Neural progenitor cell (in vitro differentiated cells): ENCODE measurements at regions not wholly inside any gene's neighbourhood (a gene's known extent, or its start where the extent isn't known, plus 50 kb on each side); places are given as distances from the start of the nearest gene placed in this dataset.

Experiments
- DNase-seq: peaks from one replicate; pipeline ENCODE4 v3.0.0-alpha.2; 2016; ENCODE audit warnings: low spot score
- H2AFZ ChIP-seq: fragments of 200-600 bp; sonication (generic); replicated peaks from 2 replicates; pipeline ENCODE4 v1.6.1; 2016; ENCODE audit warnings: antibody characterized with exemption
- H3F3A ChIP-seq: fragments of 200-600 bp; sonication (generic); 2 replicates; pipeline ENCODE4 v1.6.1; 2016; ENCODE audit warnings: antibody characterized with exemption, low read depth
- H3K27ac ChIP-seq: fragments of 200-600 bp; sonication (generic); 2 replicates; pipeline ENCODE4 v1.5.1; 2016; ENCODE audit warnings: mild to moderate bottlenecking
- H3K27me3 ChIP-seq: fragments of 200-600 bp; sonication (generic); 2 replicates; pipeline ENCODE4 v1.6.1; 2016; ENCODE audit warnings: mild to moderate bottlenecking, moderate library complexity
- H3K36me3 ChIP-seq: fragments of 200-600 bp; sonication (generic); 2 replicates; pipeline ENCODE4 v1.5.1; 2016
- H3K4me1 ChIP-seq: fragments of 200-600 bp; sonication (generic); 2 replicates; pipeline ENCODE4 v1.6.1; 2016; ENCODE audit warnings: mixed run types
- H3K4me2 ChIP-seq: fragments of 200-600 bp; sonication (generic); 2 replicates; pipeline ENCODE4 v1.6.1; 2016
- H3K4me3 ChIP-seq: fragments of 200-600 bp; sonication (generic); 2 replicates; pipeline ENCODE4 v1.5.1; 2016
- H3K79me2 ChIP-seq: fragments of 200-600 bp; sonication (generic); 2 replicates; pipeline ENCODE4 v1.6.1; 2016; ENCODE audit warnings: low read depth
- H3K9ac ChIP-seq: fragments of 200-600 bp; sonication (generic); 2 replicates; pipeline ENCODE4 v1.6.1; 2016
- H3K9me3 ChIP-seq: fragments of 200-600 bp; sonication (generic); 2 replicates; pipeline ENCODE4 v1.5.1; 2016; ENCODE audit warnings: low read depth
- H4K20me1 ChIP-seq: fragments of 200-600 bp; sonication (generic); 2 replicates; pipeline ENCODE4 v1.6.1; 2016; ENCODE audit warnings: low read depth
- H3K27ac Mint-ChIP-seq: 3 replicates; pipeline ENCODE4 v1.8.0; 2021; ENCODE audit warnings: mixed read lengths
- H3K27me3 Mint-ChIP-seq: 2 replicates; pipeline ENCODE4 v1.8.0; 2022; ENCODE audit warnings: low read depth, mild to moderate bottlenecking, inconsistent platforms, moderate library complexity, mixed read lengths; ENCODE audit not compliant: insufficient read depth
- H3K36me3 Mint-ChIP-seq: 3 replicates; pipeline ENCODE4 v1.8.0; 2021; ENCODE audit warnings: mixed read lengths
- H3K4me1 Mint-ChIP-seq: 3 replicates; pipeline ENCODE4 v1.8.0; 2021; ENCODE audit warnings: mixed read lengths
- H3K4me3 Mint-ChIP-seq: 3 replicates; pipeline ENCODE4 v1.8.0; 2021; ENCODE audit warnings: mild to moderate bottlenecking, moderate library complexity, mixed read lengths
- H3K9me3 Mint-ChIP-seq: 3 replicates; pipeline ENCODE4 v1.8.0; 2020; ENCODE audit warnings: mixed read lengths
- EZH2 ChIP-seq: fragments of 200-600 bp; sonication (generic); IDR thresholded peaks from 2 replicates; pipeline ENCODE4 v1.6.1; 2017; ENCODE audit warnings: antibody characterized with exemption, mild to moderate bottlenecking, moderate library complexity
- EZH2phosphoT487 ChIP-seq: fragments of 200-600 bp; sonication (generic); IDR thresholded peaks from 2 replicates; pipeline ENCODE4 v1.6.1; 2017; ENCODE audit warnings: antibody characterized with exemption
- TF ChIP-seq, protein P1 (sequence below): fragments of 200-600 bp; sonication (generic); IDR thresholded peaks from 2 replicates; pipeline ENCODE4 v1.5.1; 2017; ENCODE audit warnings: antibody characterized with exemption, mild to moderate bottlenecking

GRCh38 chrX:113133316-113133715 is 292.7 kb upstream of the AMOT start:
- H3K79me2 ChIP-seq = no peaks in the 10 kb centered on the region
- no peak overlapping the region for H3K4me3 Mint-ChIP-seq
- peaks cover 3% of the 10 kb centered on the region for H3K36me3 Mint-ChIP-seq

DNA sequence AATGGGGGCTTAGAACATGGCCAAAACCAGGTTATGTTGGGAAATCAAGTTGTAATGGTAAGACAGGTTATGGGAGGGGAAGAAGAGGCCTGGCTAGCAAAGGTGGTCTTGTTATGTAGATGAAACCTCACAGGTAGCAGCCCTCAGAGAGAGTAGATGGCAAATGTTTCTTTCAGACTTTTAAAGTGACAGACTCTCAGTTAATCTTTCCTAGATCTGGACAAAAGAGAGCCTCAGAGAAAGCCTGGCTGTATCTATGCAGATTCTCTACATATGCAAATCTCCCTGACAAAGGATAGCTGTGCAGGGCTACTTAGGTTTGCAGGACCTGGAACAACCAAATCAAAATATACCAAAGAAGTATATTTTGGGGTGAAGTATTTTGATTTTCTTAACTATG is 284.1 kb upstream of the AMOT start:
- H3K4me3 ChIP-seq = no peak overlapping the region
- H2AFZ ChIP-seq = peak overlapping the region; percentile 46
- no peaks in the 10 kb centered on the region for H3K79me2 ChIP-seq
- no peaks in the 10 kb centered on the region for H3K27me3 Mint-ChIP-seq
- H3K36me3 Mint-ChIP-seq = no peaks in the 10 kb centered on the region
- H3K4me2 ChIP-seq = no peak overlapping the region
- H4K20me1 ChIP-seq = no peaks in the 10 kb centered on the region
- peaks cover 3% of the 10 kb centered on the region for H3K9me3 ChIP-seq
- no peaks in the 10 kb centered on the region for H3K4me1 Mint-ChIP-seq
- H3K9ac ChIP-seq = no peak overlapping the region
- no peak overlapping the region for H3K27ac Mint-ChIP-seq
- H3K9me3 Mint-ChIP-seq = peaks cover 4% of the 10 kb centered on the region
- H3K36me3 ChIP-seq = no peaks in the 10 kb centered on the region
- no peaks in the 10 kb centered on the region for H3F3A ChIP-seq
- peak; percentile 12 for DNase-seq
- no peak for TF ChIP-seq EZH2phosphoT487
- TF ChIP-seq, protein P1, sequence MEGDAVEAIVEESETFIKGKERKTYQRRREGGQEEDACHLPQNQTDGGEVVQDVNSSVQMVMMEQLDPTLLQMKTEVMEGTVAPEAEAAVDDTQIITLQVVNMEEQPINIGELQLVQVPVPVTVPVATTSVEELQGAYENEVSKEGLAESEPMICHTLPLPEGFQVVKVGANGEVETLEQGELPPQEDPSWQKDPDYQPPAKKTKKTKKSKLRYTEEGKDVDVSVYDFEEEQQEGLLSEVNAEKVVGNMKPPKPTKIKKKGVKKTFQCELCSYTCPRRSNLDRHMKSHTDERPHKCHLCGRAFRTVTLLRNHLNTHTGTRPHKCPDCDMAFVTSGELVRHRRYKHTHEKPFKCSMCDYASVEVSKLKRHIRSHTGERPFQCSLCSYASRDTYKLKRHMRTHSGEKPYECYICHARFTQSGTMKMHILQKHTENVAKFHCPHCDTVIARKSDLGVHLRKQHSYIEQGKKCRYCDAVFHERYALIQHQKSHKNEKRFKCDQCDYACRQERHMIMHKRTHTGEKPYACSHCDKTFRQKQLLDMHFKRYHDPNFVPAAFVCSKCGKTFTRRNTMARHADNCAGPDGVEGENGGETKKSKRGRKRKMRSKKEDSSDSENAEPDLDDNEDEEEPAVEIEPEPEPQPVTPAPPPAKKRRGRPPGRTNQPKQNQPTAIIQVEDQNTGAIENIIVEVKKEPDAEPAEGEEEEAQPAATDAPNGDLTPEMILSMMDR = no peak
- TF ChIP-seq EZH2 = no peak
- H3K4me1 ChIP-seq = peaks cover 5% of the 10 kb centered on the region
- no peaks in the 10 kb centered on the region for H3K27me3 ChIP-seq
- no peak overlapping the region for H3K4me3 Mint-ChIP-seq
- H3K27ac ChIP-seq = no peak overlapping the region

More at GRCh38 chrX:113133316-113133715, 292.7 kb upstream of the AMOT start:
- H3K4me3 ChIP-seq = no peak overlapping the region
- H3K4me1 Mint-ChIP-seq = peaks cover 3% of the 10 kb centered on the region
- no peaks in the 10 kb centered on the region for H3K36me3 ChIP-seq
- no peak overlapping the region for H3K27ac ChIP-seq
- TF ChIP-seq EZH2 = no peak
- no peak for TF ChIP-seq EZH2phosphoT487
- H3K4me1 ChIP-seq = no peaks in the 10 kb centered on the region
- no peak overlapping the region for H2AFZ ChIP-seq
- H3K4me2 ChIP-seq = no peak overlapping the region
- no peaks in the 10 kb centered on the region for H3F3A ChIP-seq
- H3K27me3 ChIP-seq = no peaks in the 10 kb centered on the region
- H4K20me1 ChIP-seq = no peaks in the 10 kb centered on the region
- no peak overlapping the region for H3K9ac ChIP-seq
- H3K27ac Mint-ChIP-seq = no peak overlapping the region
- H3K9me3 ChIP-seq = no peaks in the 10 kb centered on the region
- peaks cover 2% of the 10 kb centered on the region for H3K9me3 Mint-ChIP-seq
- no peaks in the 10 kb centered on the region for H3K27me3 Mint-ChIP-seq
- no peak for DNase-seq

- Histone ChIP-seq H3K4me3 (no peak overlapping the region), H3K27ac (no peak overlapping the region), H2AFZ (no peak overlapping the region), H3K79me2 (no peaks in the 10 kb centered on the region), H3K27me3 (no peaks in the 10 kb centered on the region), H3K36me3 (no peaks in the 10 kb centered on the region), H3K9ac (no peak overlapping the region), H3K9me3 (peaks cover 4% of the 10 kb centered on the region), H3K4me2 (no peak overlapping the region), H3K4me1 (peaks cover 4% of the 10 kb centered on the region), H3F3A (no peaks in the 10 kb centered on the region), H4K20me1 (no peaks in the 10 kb centered on the region)
- H3K9me3 Mint-ChIP-seq = peaks cover 2% of the 10 kb centered on the region
- H3K27me3 Mint-ChIP-seq = no peaks in the 10 kb centered on the region
- no peaks in the 10 kb centered on the region for H3K36me3 Mint-ChIP-seq
- H3K4me1 Mint-ChIP-seq = no peaks in the 10 kb centered on the region
- no peak overlapping the region for H3K27ac Mint-ChIP-seq
- DNase-seq = no peak
- no peak overlapping the region for H3K4me3 Mint-ChIP-seq
- no peak for TF ChIP-seq EZH2phosphoT487
Observed at GRCh38 chrX:113075521-113075920, 234.9 kb upstream of the AMOT start.

DNA sequence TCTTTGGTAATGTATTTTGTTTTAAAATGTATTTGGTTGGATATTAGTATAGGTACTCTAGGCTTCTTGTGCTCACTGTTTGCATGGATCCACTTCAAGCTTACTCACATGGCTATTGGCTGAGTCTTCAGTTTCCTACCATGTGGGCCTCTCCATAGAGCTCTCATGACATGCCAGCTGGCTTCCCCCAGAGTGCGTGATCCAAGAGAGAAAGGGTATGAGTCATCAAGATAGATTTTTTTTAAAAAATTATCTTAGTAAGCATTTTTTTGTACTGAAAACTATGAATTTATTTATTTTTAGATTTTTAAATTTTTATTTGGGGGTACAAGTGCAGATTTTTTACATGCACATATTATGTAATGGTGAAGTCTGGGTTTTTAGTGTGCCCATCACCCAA is 219.1 kb upstream of the AMOT start:
- DNase-seq = no peak
- H3K36me3 ChIP-seq = no peaks in the 10 kb centered on the region
- H4K20me1 ChIP-seq = no peaks in the 10 kb centered on the region
- no peak for TF ChIP-seq EZH2
- TF ChIP-seq, protein P1 = no peak
- TF ChIP-seq EZH2phosphoT487 = no peak
- no peaks in the 10 kb centered on the region for H3K27me3 ChIP-seq
- no peaks in the 10 kb centered on the region for H3K9me3 ChIP-seq
- no peaks in the 10 kb centered on the region for H3F3A ChIP-seq
- Mint-ChIP-seq H3K9me3 (peaks cover 23% of the 10 kb centered on the region), H3K27ac (no peak overlapping the region), H3K27me3 (no peaks in the 10 kb centered on the region), H3K4me1 (no peaks in the 10 kb centered on the region), H3K4me3 (no peak overlapping the region), H3K36me3 (peaks cover 1% of the 10 kb centered on the region)
- no peak overlapping the region for H3K4me3 ChIP-seq
- H3K27ac ChIP-seq = no peak overlapping the region
- no peaks in the 10 kb centered on the region for H3K4me1 ChIP-seq
- no peaks in the 10 kb centered on the region for H3K79me2 ChIP-seq
- no peak overlapping the region for H3K9ac ChIP-seq
- no peak overlapping the region for H2AFZ ChIP-seq
- H3K4me2 ChIP-seq = no peak overlapping the region
